HCT116 (cell line): ENCODE measurements at regions not wholly inside any gene's neighbourhood (a gene's known extent, or its start where the extent isn't known, plus 50 kb on each side); places are given as distances from the start of the nearest gene placed in this dataset.

ENCODE experiments used
- ATAC-seq: fragments of 200-7000 bp; cut with Tn5 transposase; 2 replicates; pipeline ENCODE4 v1.9.1; 2020; ENCODE audit warnings: mild to moderate bottlenecking, moderate library complexity
- BruUV-seq: library from RNA; stranded (reverse); fragments of 400-500 nt; replicated peaks from 2 replicates; lab custom pipeline; 2021; lab: Mats Ljungman, UMichigan
- CTCF ChIA-PET: fragments of 300-600 bp; sonication (Branson Sonifier 250); formaldehyde crosslinking; loops from one replicate; lab custom pipeline; 2021; ENCODE audit warnings: antibody characterized with exemption; lab: Charles Lee
- POLR2A ChIA-PET: fragments of 300-600, 350-600 bp; sonication (Branson Sonifier 250); formaldehyde crosslinking; loops from one replicate; lab custom pipeline; 2021; ENCODE audit warnings: antibody characterized with exemption; lab: Charles Lee
- RAD21 ChIA-PET, 2 experiments: fragments of 300-600 bp; sonication (Branson Sonifier 250); formaldehyde crosslinking; loops; one replicate each; lab custom pipeline; 2023; ENCODE audit warnings: low total read pairs in 2 of 2; ENCODE audit not compliant: uncharacterized antibody in 2 of 2, unreplicated experiment in 2 of 2, low non-redundant PET in 1 of 2; lab: Charles Lee
- DNase-seq: peaks from one replicate; pipeline ENCODE4 v3.0.0-alpha.2; 2010; ENCODE audit warnings: low read depth, low spot score
- H2AFZ ChIP-seq: fragments of 200-600 bp; shearing (Covaris generic), sonication (generic); 2 replicates; pipeline ENCODE4 v1.6.1; 2017; ENCODE audit warnings: low read depth, mixed run types, mixed read lengths, antibody characterized with exemption, low read length; ENCODE audit not compliant: poor library complexity, severe bottlenecking
- H3K27ac ChIP-seq: 2 replicates; pipeline ENCODE4 v1.5.1; 2012; ENCODE audit warnings: low read depth, low read length
- H3K27me3 ChIP-seq: fragments of 200-600 bp; sonication (generic); 2 replicates; pipeline ENCODE4 v1.6.1; 2016; ENCODE audit warnings: mixed run types, low read length, mixed read lengths; ENCODE audit not compliant: insufficient read depth
- H3K36me3 ChIP-seq, 2 experiments: fragments of 200-500 bp in 1 of 2; fragments of 200-600 bp in 1 of 2; sonication (Bioruptor generic) in 1 of 2; sonication (generic) in 1 of 2; 2 replicates each; pipeline versions ENCODE4 v1.5.1 to v1.6.1; 2014 to 2016; ENCODE audit warnings: low read length in 2 of 2, inconsistent platforms in 1 of 2, mixed read lengths in 1 of 2, mixed run types in 1 of 2; ENCODE audit not compliant: insufficient read depth in 2 of 2, control insufficient read depth in 1 of 2
- H3K4me1 ChIP-seq, 2 experiments: fragments of 200-600 bp in 1 of 2; sonication (generic) in 1 of 2; 2 replicates each; pipeline versions ENCODE4 v1.5.1 to v1.6.1; 2012 to 2017; ENCODE audit warnings: low read length in 2 of 2, inconsistent platforms in 1 of 2, mild to moderate bottlenecking in 1 of 2, mixed read lengths in 1 of 2, mixed run types in 1 of 2, moderate library complexity in 1 of 2; ENCODE audit not compliant: insufficient read depth in 2 of 2, control insufficient read depth in 1 of 2
- H3K4me2 ChIP-seq: fragments of 200-600 bp; sonication (generic); 2 replicates; pipeline ENCODE4 v1.6.1; 2017; ENCODE audit warnings: mixed run types, low read length, mixed read lengths
- H3K4me3 ChIP-seq, 2 experiments: fragments of 200-600 bp in 1 of 2; sonication (generic) in 1 of 2; replicated peaks in 1 of 2; 2 replicates each; pipeline ENCODE4 v1.5.1; 2011 to 2016; ENCODE audit warnings: low read length in 2 of 2, control low read depth in 1 of 2, low read depth in 1 of 2, mild to moderate bottlenecking in 1 of 2, mixed read lengths in 1 of 2, mixed run types in 1 of 2
- H3K79me2 ChIP-seq: fragments of 200-600 bp; sonication (generic); 2 replicates; pipeline ENCODE4 v1.6.1; 2017; ENCODE audit warnings: mild to moderate bottlenecking, mixed run types, low read length, moderate library complexity, mixed read lengths; ENCODE audit not compliant: insufficient read depth
- H3K9ac ChIP-seq: fragments of 200-600 bp; sonication (generic); 2 replicates; pipeline ENCODE4 v1.6.1; 2016; ENCODE audit warnings: low read length, mixed read lengths
- H3K9me2 ChIP-seq: fragments of 200-600 bp; sonication (generic), shearing (Covaris generic); 2 replicates; pipeline ENCODE4 v1.6.1; 2017; ENCODE audit warnings: mixed run types, mild to moderate bottlenecking, moderate library complexity; ENCODE audit not compliant: insufficient read depth
- H3K9me3 ChIP-seq, 2 experiments: fragments of 200-500 bp in 1 of 2; fragments of 200-600 bp in 1 of 2; sonication (Bioruptor generic) in 1 of 2; sonication (generic) in 1 of 2; 2 replicates each; pipeline ENCODE4 v1.6.1; 2014 to 2017; ENCODE audit warnings: low read length in 2 of 2, mixed read lengths in 2 of 2, inconsistent platforms in 1 of 2, low read depth in 1 of 2, mild to moderate bottlenecking in 1 of 2, mixed run types in 1 of 2, moderate library complexity in 1 of 2; ENCODE audit not compliant: control insufficient read depth in 1 of 2, insufficient read depth in 1 of 2
- H4K20me1 ChIP-seq: fragments of 200-600 bp; sonication (generic), shearing (Covaris generic); 2 replicates; pipeline ENCODE4 v1.6.1; 2017; ENCODE audit warnings: mixed run types, mild to moderate bottlenecking, moderate library complexity; ENCODE audit not compliant: insufficient read depth
- ELF1 ChIP-seq: IDR thresholded peaks from 2 replicates; pipeline ENCODE4 v1.6.1; 2012; ENCODE audit warnings: low read depth, borderline replicate concordance
- intact Hi-C: fragments of 100-400 bp; cut with micrococcal nuclease; formaldehyde crosslinking; loops from 2 replicates; pipeline ENCODE4 v1.10.0; 2022

GRCh38 chrX:3403748-3404147, 57.3 kb upstream of the MXRA5 start:
- Histone ChIP-seq H3K9ac (no peak overlapping the region), H3K4me2 (no peak overlapping the region), H3K9me3 (no peaks in the 10 kb centered on the region)
- no TSS peak for BruUV-seq
- TF ChIP-seq ELF1, result no peak
- TF ChIP-seq, all 23 proteins: peak for 0
- Histone ChIP-seq H3K4me3 (no peak overlapping the region), H4K20me1 (no peaks in the 10 kb centered on the region), H3K27ac (no peak overlapping the region), H2AFZ (no peak overlapping the region), H3K27me3 (no peaks in the 10 kb centered on the region), H3K9me2 (no peaks in the 10 kb centered on the region), H3K36me3 (no peaks in the 10 kb centered on the region), H3K79me2 (no peaks in the 10 kb centered on the region), H3K4me1 (no peaks in the 10 kb centered on the region)
- intact Hi-C loops, result no loop called here
- POLR2A ChIA-PET, result no interaction called here
- DNase-seq (no peak), ATAC-seq (no peak)
- RAD21 ChIA-PET, result no interaction called here
- CTCF ChIA-PET, result interaction anchor here (0.7 kb wide), 1 partner anchor 27 kb away, joined by 3 read pairs; no protein-coding TSS in a partner anchor
